HG02840 (cell line): ENCODE measurements at regions not wholly inside any gene's neighbourhood (a gene's known extent, or its start where the extent isn't known, plus 50 kb on each side); places are given as distances from the start of the nearest gene placed in this dataset.
"Not testable (repeated sequence)": the region's sequence is repeated elsewhere in the genome, so short reads cannot be mapped to it uniquely, and the experiment has no call there.

ENCODE experiments used
- ATAC-seq: cut with Tn5 transposase; IDR thresholded peaks from one replicate; pipeline ENCODE4 v1.9.1; 2021; ENCODE audit warnings: mild to moderate bottlenecking, moderate library complexity, moderate number of reproducible peaks; ENCODE audit not compliant: unreplicated experiment, low FRiP score

DNA sequence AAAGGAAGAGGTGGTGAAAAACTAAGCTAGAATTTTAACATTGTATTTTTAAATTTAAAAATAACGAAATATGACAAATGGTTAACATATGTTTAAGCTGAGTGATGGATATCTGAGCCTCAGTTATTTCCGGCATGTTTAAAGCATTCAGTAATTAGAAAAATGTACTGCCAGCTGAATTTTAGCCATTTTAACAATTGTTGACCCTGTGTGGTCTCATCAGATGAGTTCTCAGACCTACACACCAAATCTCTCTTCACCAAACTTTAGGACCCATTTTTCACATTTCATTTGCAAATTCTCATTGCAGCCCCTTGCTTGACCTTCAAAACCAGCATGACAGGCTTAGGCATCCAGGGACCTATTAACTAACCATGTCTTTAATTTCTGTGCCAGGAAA, 91.5 kb upstream of the RGPD4 start:
- no peak for ATAC-seq

DNA sequence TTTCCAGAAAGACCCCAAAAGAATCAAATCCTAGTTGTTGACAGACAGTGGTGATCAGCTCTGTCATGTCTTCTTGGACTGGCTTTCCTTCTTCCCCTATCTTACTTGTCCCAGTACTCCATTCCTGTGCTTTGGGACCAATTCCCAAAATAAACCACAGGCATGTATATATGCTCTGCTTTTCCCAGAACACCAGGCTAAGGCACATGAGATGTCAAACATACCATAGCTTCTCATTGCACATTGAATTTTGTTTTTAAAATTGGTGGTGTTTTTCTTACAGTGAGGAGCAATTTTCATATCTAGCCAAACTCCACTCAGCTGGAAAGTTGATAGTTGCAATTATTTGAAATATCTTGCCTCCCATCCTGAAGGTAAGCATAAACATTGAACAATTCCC, 88.9 kb upstream of the RGPD4 start:
- no peak for ATAC-seq

DNA sequence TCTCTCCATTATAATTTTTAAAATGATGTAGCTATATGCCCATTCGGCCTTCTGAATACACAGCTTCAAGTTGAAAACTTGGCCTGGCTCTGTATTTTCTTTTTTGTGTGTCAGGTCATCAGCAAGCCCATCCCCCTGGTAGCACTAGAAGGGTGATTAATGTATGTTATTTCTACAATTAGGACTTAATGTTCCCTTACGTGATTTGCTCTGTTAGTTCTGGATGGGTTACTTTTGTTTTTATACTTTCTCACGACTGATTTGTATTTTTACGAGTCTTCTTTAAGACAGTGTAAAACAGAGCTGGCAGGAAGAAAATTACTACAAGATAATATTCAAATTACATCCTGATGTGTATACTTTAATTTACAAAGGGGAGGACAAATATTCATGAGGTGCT, 88.4 kb upstream of the RGPD4 start:
- no peak for ATAC-seq

DNA sequence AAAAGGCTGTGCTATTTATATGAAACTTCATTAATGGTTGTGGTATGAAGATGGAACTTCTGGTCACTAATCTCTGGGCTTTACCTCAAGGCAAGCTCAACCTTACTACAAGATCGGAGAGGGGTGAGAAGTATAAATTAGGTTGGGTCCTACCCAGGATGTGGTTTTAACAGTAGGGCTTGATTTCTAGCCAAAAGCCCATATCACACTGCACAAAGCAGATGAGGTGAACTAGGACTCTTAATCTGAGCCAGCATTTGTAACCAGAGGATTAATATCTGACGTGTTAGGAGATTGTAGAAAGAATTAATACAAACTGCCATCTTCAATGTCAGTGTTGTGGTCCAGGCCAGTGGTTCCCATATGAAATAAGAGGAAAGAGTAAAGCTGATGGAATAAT, 86.4 kb upstream of the RGPD4 start:
- ATAC-seq, result no peak

DNA sequence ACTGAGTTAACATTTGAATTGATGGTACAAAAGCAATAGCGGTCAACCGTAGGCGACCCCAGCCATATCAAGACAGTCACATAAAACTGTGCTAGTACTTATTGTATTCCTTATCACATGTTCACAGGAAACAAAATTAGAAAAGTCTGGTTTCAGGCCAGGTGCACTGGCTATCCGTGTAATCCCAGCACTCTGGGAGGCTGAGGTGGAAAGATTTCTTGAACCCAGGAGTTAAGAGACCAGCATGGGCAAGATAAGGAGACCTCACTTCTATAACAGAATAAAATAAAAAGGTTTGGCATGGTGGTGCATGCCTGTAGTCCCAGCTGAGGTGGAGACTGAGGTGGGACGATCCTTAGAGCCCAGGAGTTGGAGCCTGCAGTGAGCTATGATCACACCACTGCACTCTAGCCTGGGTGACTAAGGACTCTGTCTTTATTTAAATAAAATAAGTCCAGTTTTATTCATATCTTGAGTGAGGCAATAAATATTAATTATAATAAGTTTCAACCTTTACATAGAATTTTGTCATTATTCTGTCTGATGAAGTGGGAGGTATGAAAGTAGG, 84.1 kb upstream of the RGPD4 start:
- no peak for ATAC-seq

DNA sequence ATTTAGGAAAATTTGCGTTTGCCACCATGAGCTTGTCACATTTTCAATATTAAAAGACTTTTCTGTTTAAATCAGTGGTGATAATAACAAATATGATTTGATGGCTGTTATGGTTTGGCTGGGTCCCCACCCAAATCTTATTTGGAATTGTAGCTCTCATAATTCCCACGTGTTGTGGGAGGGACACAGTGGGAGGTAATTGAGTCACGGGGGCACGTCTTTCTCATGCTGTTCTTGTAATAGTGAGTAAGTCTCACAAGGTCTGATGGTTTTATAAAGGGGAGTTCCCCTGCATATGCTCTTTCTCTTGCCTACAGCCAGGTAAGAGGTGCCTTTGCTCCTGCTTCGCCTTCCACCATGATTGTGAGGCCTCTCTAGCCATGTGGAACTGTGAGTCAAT, 83.4 kb upstream of the RGPD4 start:
- ATAC-seq, result no peak

DNA sequence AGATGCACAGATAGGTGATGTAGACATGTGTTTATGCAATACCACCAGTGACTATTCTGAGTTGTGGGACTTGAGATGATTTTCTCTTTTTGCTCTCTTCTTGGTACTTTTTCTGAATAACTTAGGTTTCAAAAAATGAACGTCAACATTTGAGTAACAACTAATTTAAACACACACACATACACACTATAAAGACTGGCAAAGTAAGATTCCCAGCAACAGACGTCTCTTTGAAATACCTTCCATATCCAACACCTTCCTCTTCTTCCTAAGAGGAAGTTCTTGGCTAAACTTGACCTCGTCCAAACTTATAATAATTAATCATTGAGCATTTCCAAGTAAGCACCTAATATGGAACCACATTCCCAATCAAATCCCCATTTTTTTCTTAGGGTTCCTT, 81.6 kb upstream of the RGPD4 start:
- ATAC-seq, result no peak

DNA sequence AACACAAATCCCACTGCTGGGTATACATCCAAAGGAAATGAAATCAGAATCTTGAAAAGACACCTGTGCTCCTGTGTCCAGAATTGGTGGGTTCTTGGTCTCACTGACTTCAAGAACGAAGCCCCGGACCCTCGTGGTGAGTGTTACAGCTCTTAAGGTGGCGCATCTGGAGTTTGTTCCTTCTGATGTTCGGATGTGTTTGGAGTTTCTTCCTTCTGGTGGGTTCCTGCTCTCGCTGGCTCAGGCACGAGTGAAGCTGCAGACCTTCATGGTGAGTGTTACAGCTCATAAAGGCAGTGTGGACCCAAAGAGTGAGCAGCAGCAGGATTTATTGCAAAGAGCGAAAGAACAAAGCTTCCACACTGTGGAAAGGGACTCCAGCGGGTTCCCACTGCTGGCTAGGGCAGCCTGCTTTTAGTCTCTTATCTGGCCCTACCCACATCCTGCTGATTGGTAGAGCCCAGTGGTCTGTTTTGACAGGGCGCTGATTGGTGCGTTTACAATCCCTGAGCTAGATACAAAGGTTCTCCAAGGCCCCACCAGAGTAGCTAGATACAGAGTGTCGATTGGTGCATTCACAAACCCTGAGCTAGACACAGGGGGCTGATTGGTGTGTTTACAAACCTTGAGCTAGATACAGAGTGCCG, 80.0 kb upstream of the RGPD4 start:
- ATAC-seq, result not testable (repeated sequence)

DNA sequence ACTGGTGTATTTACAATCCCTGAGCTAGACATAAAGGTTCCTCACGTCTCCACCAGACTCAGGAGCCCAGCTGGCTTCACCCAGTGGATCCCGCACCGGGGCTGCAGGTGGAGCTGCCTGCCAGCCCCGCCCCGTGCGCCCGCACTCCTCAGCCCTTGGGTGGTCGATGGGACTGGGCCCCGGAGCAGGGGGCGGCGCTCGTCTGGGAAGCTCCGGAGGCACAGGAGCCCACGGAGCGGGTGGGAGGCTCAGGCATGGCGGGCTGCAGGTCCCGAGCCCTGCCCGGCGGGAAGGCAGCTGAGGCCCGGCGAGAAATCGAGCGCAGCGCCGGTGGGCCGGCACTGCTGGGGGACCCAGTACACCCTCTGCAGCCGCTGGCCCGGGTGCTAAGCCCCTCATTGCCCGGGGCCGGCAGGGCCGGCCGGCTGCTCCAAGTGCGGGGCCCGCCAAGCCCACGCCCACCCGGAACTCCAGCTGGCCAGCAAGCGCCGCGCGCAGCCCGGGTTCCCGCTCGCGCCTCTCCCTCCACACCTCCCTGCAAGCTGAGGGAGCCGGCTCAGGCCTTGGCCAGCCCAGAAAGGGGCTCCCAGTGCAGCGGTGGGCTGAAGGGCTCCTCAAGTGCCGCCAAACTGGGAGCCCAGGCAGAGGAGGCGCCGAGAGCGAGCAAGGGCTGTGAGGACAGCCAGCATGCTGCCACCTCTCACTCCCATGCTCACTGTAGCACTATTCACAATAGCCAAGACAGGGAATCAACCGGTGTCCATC, 79.3 kb upstream of the RGPD4 start:
- not testable (repeated sequence) for ATAC-seq

DNA sequence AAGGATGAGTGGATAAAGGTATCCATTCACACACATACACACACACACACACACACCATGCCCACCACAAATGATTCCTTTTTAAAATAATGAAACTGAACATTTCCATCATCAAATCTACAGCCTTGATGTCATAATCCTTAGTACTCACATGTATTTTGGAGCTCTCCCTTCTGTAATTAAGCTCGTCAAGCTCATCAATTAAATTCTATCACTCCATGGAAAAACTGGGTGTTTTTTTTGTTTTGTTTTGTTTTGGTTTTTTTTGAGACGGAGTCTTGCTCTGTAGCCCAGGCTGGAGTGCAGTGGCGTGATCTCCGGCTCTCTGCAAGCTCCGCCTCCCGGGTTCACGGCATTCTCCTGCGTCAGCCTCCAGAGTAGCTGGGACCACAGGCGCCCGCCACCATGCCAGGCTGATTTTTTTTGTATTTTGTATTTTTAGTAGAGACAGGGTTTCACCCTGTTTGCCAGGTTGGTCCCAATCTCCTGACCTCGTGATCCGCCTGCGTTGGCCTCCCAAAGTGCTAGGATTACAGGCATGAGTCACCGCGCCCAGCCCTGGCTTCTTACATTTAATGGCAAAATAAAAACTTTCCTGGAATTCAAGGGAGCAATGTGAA, 78.6 kb upstream of the RGPD4 start:
- ATAC-seq, result no peak

DNA sequence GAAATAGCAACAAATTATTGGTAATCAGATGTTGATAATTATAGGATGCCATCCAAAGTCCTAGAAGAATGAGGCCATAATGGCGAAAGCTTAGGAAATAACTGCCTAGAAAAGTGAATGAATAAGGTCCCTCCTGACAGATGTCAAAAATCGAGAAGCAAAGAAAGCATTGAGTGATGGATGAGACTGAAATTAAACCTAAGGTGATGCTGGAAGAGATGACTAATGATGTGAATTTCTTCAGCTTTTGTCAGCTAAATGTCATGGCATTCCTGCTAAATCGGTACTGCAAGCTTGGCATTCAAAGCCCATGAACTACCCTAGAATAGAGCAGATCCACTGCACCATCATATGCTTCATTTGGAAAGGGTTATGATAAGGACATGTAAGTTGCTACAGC, 74.8 kb upstream of the RGPD4 start:
- no peak for ATAC-seq

DNA sequence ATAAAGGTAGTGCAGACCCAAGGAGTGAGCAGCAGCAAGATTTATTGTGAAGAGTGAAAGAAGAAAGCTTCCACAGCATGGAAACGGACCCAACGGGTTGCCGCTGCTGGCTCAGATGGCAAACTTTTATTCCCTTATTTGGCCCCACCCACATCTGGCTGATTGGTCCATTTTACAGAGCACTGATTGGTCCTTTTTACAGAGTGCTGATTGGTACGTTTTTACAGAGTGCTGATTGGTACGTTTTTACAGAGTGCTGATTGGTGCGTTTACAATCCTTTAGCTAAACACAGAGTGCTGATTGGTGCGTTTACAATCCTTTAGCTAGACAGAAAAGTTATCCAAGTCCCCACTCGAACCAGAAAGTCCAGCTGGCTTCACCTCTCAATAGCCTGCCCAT, 72.9 kb upstream of the RGPD4 start:
- ATAC-seq, result not testable (repeated sequence)

DNA sequence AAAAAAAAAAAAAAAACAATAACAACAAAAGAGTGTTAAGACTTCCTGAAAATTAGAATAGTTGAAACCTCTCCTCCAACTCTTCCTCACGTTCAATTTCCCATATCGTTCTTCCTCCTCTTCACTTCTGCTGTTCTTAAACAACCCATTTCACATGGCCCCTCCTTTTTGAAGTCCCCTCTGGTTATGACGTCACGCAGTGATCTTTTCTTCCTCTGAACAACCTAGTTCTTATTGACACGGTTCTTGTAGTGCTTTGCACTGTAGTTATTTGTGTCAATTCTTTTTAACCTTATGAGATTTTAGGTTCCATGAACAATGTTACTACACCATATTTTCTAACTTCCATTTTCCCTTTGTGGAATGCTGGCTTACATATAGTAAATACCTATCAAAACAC, 69.5 kb upstream of the RGPD4 start:
- ATAC-seq, result no peak

DNA sequence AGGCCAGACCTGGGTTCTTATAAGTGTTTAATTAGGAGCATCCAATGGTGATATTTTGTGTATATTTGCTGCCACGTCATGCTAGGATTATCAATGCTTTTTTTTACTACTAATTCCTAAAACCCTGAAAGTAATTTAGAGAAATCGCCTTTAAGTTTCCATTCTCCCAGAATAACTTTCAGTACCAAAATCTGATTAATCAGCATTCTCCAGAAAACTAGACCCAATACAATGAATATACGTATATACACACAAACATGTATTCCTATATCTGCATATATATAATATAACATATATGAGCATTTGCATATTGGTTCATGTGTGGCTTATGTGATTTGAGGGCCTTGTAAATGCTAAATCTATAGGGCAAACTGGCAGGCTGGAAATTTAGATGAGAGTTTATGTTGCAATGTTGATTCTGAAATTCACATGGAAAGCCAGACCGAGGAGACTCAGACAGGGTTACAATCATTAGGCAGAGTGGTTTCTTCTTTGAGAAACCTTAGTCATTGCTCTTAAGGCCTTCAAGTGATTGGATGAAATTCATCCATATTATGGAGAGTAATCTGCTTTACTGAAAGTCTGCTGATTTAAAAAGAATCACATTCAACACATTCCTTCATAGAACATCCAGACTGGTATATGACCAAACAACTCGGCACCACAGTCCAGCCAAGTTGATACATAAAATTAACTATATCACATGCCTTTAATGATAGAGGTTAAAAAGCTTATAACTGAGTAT, 65.9 kb upstream of the RGPD4 start:
- no peak for ATAC-seq

DNA sequence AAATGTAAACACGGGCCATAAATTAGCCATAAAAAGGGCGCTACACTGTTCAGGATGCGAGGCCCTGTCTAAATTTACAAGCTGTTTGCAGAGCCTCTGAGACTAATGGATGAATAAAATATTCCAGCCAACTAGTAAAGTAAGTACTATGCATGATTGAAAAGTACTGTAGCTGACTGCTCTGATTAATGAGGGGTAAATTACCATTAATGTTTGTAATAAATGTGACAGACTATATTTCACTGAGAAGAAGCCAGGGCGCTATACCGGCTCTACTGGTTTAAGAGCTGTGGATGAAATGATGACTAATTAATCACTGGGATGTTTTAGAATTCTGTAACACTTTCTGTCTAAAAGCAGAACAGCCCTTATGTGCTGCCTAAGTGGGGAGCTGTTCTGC, 54.3 kb upstream of the RGPD4 start:
- ATAC-seq, result no peak

DNA sequence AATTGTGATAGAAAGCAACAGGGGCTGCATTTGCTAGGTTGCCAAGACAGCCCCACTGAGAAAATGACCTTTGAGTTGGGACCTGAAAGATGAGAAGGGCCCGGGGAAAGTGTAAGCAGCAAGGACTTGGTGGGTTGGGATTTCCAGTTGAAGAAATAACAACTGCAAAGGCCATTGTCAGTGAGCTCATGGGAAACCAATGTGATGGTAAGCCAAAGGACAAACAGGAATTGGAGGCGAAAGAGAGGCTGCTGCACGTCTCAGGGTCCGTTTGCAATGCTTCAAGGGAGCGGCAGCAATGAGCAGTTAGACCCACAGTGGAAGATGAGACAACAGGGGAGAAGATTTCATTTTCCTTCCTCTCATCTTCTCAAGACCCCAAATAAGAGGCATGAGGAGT, 51.5 kb upstream of the RGPD4 start:
- ATAC-seq, result no peak

DNA sequence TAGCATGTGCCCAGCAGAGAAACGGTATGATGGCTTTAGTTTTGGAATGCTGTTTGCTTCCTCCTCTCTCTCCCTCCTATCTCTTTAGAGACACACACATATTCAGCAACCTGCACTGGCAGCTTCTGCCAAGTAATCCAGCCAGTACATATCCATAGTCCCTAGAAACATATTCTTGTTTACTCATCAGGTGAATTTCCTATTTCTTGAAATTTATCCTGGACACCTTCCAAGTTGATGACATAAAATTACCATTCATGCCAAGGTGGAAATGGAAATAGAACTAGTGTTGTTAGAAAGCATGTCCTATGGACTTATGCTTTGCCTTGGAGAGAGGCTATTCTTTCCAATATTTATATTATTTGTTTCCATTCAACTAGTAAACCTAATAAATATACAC, 50.9 kb upstream of the RGPD4 start:
- ATAC-seq, result no peak

DNA sequence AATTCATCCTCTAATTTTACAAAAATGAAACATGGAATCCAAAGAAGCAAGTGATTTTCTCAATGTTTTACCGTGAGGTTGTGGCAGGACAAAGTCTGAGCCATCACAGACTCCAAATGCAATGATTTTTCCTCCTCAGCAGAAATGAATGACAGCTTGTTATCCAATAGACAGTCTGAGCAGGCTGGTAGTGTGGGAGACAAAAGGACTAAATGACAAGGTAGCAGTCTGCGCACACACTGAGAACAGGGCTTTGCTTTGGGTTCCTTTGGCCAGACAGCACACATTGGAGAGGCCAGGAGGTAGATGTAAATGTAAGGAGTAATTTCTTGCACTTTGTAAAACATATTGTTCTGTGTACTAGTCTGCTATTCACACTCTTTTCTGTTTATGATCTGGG, 50.3 kb upstream of the RGPD4 start:
- no peak for ATAC-seq
